Neural crest cell (in vitro differentiated cells): ENCODE measurements at regions not wholly inside any gene's neighbourhood (a gene's known extent, or its start where the extent isn't known, plus 50 kb on each side); places are given as distances from the start of the nearest gene placed in this dataset.
"Not testable (repeated sequence)": the region's sequence is repeated elsewhere in the genome, so short reads cannot be mapped to it uniquely, and the experiment has no call there.

Experiments
- DNase-seq: peaks from one replicate; pipeline ENCODE4 v3.0.0; 2021; ENCODE audit warnings: low read depth, mixed read lengths, low spot score
- H3K27ac Mint-ChIP-seq: one replicate; pipeline ENCODE4 v1.8.0; 2021; ENCODE audit warnings: mild to moderate bottlenecking, mixed read lengths; ENCODE audit not compliant: unreplicated experiment
- H3K27me3 Mint-ChIP-seq: 2 replicates; pipeline ENCODE4 v1.8.0; 2021; ENCODE audit warnings: low read depth, mild to moderate bottlenecking, mixed read lengths
- H3K36me3 Mint-ChIP-seq: 2 replicates; pipeline ENCODE4 v1.8.0; 2021; ENCODE audit warnings: low read depth, mild to moderate bottlenecking, mixed read lengths
- H3K4me1 Mint-ChIP-seq: 2 replicates; pipeline ENCODE4 v1.8.0; 2021; ENCODE audit warnings: mixed read lengths
- H3K4me3 Mint-ChIP-seq: one replicate; pipeline ENCODE4 v1.8.0; 2021; ENCODE audit warnings: mild to moderate bottlenecking, mixed read lengths
- H3K9me3 Mint-ChIP-seq: 2 replicates; pipeline ENCODE4 v1.8.0; 2021; ENCODE audit warnings: mixed read lengths
- TF ChIP-seq, protein P1 (sequence below): fragments of 200-600 bp; sonication (generic); conservative IDR thresholded peaks from 2 replicates; pipeline ENCODE4 v1.5.0; 2021; ENCODE audit warnings: antibody characterized with exemption, mild to moderate bottlenecking

DNA sequence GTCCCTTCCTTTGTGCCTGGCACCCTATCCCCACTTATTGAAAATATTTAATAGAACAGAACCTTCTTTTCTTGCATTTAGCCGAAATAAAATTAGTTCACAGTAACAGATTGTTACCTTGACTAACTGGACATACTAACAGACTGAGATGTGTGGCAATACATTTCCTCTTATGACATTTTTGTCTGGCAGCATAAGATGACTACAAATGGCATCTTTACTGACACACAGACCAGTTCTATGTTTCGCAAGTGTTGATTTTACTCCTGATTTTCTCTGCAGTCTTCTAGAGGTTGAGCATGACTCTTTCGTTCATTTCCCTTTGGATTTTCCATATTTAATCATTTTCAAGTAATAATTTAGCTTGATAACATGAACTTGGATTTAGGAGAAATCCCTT lies 474.6 kb downstream of the CBLN4 start:
- no peaks in the 10 kb centered on the region for H3K9me3 Mint-ChIP-seq
- DNase-seq, result no peak
- TF ChIP-seq, protein P1, sequence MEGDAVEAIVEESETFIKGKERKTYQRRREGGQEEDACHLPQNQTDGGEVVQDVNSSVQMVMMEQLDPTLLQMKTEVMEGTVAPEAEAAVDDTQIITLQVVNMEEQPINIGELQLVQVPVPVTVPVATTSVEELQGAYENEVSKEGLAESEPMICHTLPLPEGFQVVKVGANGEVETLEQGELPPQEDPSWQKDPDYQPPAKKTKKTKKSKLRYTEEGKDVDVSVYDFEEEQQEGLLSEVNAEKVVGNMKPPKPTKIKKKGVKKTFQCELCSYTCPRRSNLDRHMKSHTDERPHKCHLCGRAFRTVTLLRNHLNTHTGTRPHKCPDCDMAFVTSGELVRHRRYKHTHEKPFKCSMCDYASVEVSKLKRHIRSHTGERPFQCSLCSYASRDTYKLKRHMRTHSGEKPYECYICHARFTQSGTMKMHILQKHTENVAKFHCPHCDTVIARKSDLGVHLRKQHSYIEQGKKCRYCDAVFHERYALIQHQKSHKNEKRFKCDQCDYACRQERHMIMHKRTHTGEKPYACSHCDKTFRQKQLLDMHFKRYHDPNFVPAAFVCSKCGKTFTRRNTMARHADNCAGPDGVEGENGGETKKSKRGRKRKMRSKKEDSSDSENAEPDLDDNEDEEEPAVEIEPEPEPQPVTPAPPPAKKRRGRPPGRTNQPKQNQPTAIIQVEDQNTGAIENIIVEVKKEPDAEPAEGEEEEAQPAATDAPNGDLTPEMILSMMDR, result no peak
- H3K36me3 Mint-ChIP-seq, result no peaks in the 10 kb centered on the region
- peaks cover 29% of the 10 kb centered on the region for H3K4me1 Mint-ChIP-seq
- no peaks in the 10 kb centered on the region for H3K27me3 Mint-ChIP-seq
- H3K27ac Mint-ChIP-seq, result no peak overlapping the region
- no peak overlapping the region for H3K4me3 Mint-ChIP-seq

DNA sequence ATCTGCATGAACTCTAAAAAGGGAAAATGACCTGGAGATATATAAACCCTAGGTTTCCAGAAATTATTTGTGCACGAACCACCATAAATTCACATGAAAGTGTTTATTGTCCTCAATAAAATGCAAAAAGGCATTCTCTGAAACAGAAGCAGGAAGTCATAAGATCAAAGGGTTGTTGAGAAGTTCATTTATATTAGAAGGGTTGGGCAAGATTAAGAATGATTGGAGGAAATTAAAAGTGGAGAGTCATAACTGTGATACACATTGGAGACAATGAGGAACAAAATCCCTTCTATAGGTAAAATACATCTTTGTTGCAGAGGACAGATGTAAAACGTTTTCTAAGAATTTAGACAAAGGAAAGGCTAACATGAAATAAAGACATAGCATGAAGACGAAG lies 476.8 kb downstream of the CBLN4 start:
- H3K36me3 Mint-ChIP-seq, result no peaks in the 10 kb centered on the region
- peak overlapping the region; percentile 52 for H3K27ac Mint-ChIP-seq
- H3K4me1 Mint-ChIP-seq, result peaks cover 33% of the 10 kb centered on the region
- H3K9me3 Mint-ChIP-seq, result peaks cover 2% of the 10 kb centered on the region
- TF ChIP-seq, protein P1, result no peak
- H3K27me3 Mint-ChIP-seq, result no peaks in the 10 kb centered on the region
- no peak for DNase-seq
- H3K4me3 Mint-ChIP-seq, result no peak overlapping the region

DNA sequence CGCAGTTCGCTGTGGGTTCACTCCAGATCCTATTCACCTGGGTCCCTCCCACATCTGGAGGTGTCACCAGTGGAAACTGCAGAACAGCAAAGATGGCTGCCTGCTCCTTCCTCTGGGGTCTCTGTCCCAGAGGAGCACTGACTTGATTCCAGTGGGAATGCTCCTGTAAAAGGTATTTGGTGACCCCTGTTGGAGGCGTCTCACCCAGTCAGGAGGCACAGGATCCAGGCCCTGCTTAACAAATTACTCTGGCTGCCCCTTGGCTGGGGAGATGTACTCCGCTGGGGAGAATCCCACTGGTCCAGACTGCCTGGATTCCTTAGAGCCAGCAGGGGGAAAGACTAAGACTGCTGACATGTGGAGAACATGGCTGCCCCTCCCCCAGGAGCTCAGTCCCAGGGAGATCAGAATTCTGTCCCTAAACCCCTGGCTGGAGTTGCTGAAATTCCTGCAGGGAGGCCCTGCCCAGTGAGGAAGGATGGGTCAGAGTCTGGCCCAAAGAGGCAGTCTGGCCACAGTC lies 483.0 kb downstream of the CBLN4 start:
- Mint-ChIP-seq H3K36me3 (peaks cover 5% of the 10 kb centered on the region), H3K9me3 (peaks cover 2% of the 10 kb centered on the region), H3K27me3 (no peaks in the 10 kb centered on the region), H3K4me3 (no peak overlapping the region), H3K27ac (no peak overlapping the region), H3K4me1 (peaks cover 14% of the 10 kb centered on the region)
- TF ChIP-seq, protein P1, result no peak
- DNase-seq, result no peak

DNA sequence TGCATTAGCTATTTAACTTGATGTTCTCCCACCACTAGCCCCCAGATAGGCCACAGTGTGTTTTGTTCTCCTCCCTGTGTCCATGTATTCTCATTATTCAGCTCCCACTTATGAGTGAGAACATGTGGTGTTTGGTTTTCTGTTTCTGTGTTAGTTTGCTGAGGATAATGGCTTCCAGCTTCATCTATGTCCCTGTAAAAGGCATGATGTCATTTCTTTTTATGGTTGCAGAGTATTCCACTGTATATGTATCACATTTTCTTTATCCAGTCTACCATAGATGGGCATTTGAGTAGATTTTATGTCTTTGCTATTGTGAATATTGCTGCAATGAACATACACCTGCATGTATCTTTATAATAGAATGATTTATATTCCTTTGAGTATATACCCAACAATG lies 487.7 kb downstream of the CBLN4 start:
- H3K27me3 Mint-ChIP-seq, H3K36me3 Mint-ChIP-seq, H3K9me3 Mint-ChIP-seq, H3K4me1 Mint-ChIP-seq, DNase-seq, H3K27ac Mint-ChIP-seq, H3K4me3 Mint-ChIP-seq: not testable (repeated sequence)

DNA sequence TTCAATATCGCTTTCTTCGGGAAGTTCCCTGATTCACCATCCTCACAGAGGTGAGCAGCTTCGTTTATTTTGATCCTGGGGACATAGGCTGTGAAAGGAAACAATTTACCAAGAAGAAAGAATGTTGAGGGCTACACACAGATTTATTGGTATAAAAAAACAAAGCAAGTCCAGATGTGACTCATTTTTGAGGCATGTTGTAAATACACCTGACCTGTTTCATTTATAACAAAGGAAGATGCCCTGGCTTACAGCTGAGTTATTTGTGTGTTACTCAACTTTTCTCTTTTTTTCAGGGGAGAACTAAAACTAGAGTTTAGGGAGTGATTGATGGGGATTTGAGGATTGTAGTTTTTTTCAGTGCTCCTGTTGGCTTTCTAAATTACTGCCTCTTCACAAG lies 489.5 kb downstream of the CBLN4 start:
- Mint-ChIP-seq H3K4me3 (no peak overlapping the region), H3K27ac (no peak overlapping the region), H3K27me3 (peaks cover 2% of the 10 kb centered on the region), H3K9me3 (no peaks in the 10 kb centered on the region), H3K36me3 (no peaks in the 10 kb centered on the region), H3K4me1 (peaks cover 6% of the 10 kb centered on the region)
- TF ChIP-seq, protein P1, result no peak
- DNase-seq, result no peak

DNA sequence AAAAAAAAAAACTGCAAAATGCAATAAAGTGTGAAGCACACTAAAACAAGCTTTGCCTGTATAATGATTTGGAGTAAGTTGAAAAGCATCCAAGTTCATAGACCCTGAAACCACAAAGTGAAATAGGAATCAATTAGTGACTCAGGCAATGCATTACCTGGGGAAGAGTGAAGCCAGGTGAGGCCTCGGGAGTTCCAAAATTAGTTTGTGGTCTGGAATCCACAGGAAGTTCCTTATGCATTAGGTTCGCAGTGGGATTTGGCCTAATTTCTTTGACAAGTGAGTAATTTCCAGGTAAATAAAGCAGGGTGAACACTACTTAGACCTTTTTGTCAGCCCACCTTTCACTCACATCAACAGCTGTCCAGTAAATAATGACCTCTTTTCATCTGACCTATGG lies 490.8 kb downstream of the CBLN4 start:
- Mint-ChIP-seq H3K4me1 (peaks cover 6% of the 10 kb centered on the region), H3K36me3 (no peaks in the 10 kb centered on the region), H3K4me3 (no peak overlapping the region), H3K27ac (no peak overlapping the region), H3K27me3 (peaks cover 6% of the 10 kb centered on the region), H3K9me3 (no peaks in the 10 kb centered on the region)
- DNase-seq, result no peak
- TF ChIP-seq, protein P1, result no peak
